GM20000 (cell line): ENCODE measurements at regions not wholly inside any gene's neighbourhood (a gene's known extent, or its start where the extent isn't known, plus 50 kb on each side); places are given as distances from the start of the nearest gene placed in this dataset.

Experiments
- DNase-seq: peaks from one replicate; pipeline ENCODE4 v3.0.0; 2012; ENCODE audit warnings: low spot score
- CTCF ChIP-seq: IDR thresholded peaks from 2 replicates; pipeline ENCODE4 v1.5.1; 2012; ENCODE audit warnings: mild to moderate bottlenecking, control low read depth; ENCODE audit errors: extremely low read depth, missing control alignments

GRCh38 chr2:116645155-116645554 lies 1169.3 kb upstream of the DDX18 start:
- DNase-seq, result no peak
- no peak for TF ChIP-seq CTCF

- TF ChIP-seq CTCF, result no peak
Measured at GRCh38 chr2:116668691-116669090, 1145.8 kb upstream of the DDX18 start.

GRCh38 chr2:116669782-116670181 lies 1144.7 kb upstream of the DDX18 start:
- TF ChIP-seq CTCF, result no peak
- DNase-seq, result no peak

More at GRCh38 chr2:116668691-116669090, 1145.8 kb upstream of the DDX18 start:
- no peak for DNase-seq

- no peak for DNase-seq
- no peak for TF ChIP-seq CTCF
Measured at GRCh38 chr2:116674188-116674587, 1140.3 kb upstream of the DDX18 start.

GRCh38 chr2:116676776-116677175 lies 1137.7 kb upstream of the DDX18 start:
- TF ChIP-seq CTCF, result no peak
- no peak for DNase-seq

- no peak for DNase-seq
- no peak for TF ChIP-seq CTCF
Measured at GRCh38 chr2:116680256-116680936, 1134.1 kb upstream of the DDX18 start.

- no peak for DNase-seq
- TF ChIP-seq CTCF, result no peak
Measured at GRCh38 chr2:116687371-116687770, 1127.1 kb upstream of the DDX18 start.
